Subcutaneous abdominal adipose tissue (tissue), 5 donors: ENCODE measurements at regions not wholly inside any gene's neighbourhood (a gene's known extent, or its start where the extent isn't known, plus 50 kb on each side); places are given as distances from the start of the nearest gene placed in this dataset.

Experiments used
- H3K27ac ChIP-seq: one replicate; pipeline ENCODE4 v1.7.0; 2013; ENCODE audit warnings: low read depth, mild to moderate bottlenecking, inconsistent platforms, low read length, moderate library complexity
- H3K27me3 ChIP-seq, 5 donors: one replicate each; pipeline ENCODE4 v1.7.0; 2013; ENCODE audit warnings: low read length in 5 of 5, inconsistent platforms in 1 of 5; ENCODE audit not compliant: control insufficient read depth in 5 of 5, insufficient read depth in 4 of 5
- H3K36me3 ChIP-seq, 5 donors: one replicate each; pipeline ENCODE4 v1.7.0; 2013; ENCODE audit warnings: low read length in 5 of 5; ENCODE audit not compliant: control insufficient read depth in 5 of 5, insufficient read depth in 5 of 5
- H3K4me1 ChIP-seq, 5 donors: one replicate each; pipeline ENCODE4 v1.7.0; 2013; ENCODE audit warnings: low read length in 5 of 5, mild to moderate bottlenecking in 3 of 5, moderate library complexity in 1 of 5; ENCODE audit not compliant: control insufficient read depth in 5 of 5, insufficient read depth in 5 of 5
- H3K4me3 ChIP-seq, 5 donors: one replicate each; pipeline ENCODE4 v1.7.0; 2013; ENCODE audit warnings: low read length in 5 of 5, low read depth in 1 of 5
- H3K9ac ChIP-seq, 5 donors: one replicate each; pipeline ENCODE4 v1.7.0; 2013; ENCODE audit warnings: low read length in 5 of 5, mild to moderate bottlenecking in 4 of 5, moderate library complexity in 3 of 5
- H3K9me3 ChIP-seq, 5 donors: one replicate each; pipeline ENCODE4 v1.7.0; 2013; ENCODE audit warnings: low read length in 5 of 5; ENCODE audit not compliant: control insufficient read depth in 5 of 5
- donor health status: healthy.
- donor health status: healthy.
- donor health status: healthy.
- donor health status: healthy.
- donor health status: healthy.

GRCh38 chr10:44035474-44036197, 349.3 kb downstream of the CXCL12 start:
- Histone ChIP-seq H3K4me3 (no peak overlapping the region), H3K27me3 (no peaks in the 10 kb centered on the region), H3K9me3 (peaks cover 0 to 1% (median 0%) of the 10 kb centered on the region in 5 donors), H3K9ac (no peak overlapping the region), H3K36me3 (no peaks in the 10 kb centered on the region), H3K4me1 (peaks cover 2 to 32% (median 15%) of the 10 kb centered on the region in 5 donors), H3K27ac (no peak overlapping the region)

- H3K9ac ChIP-seq = no peak overlapping the region
- no peaks in the 10 kb centered on the region for H3K36me3 ChIP-seq
- H3K4me3 ChIP-seq = no peak overlapping the region
- no peaks in the 10 kb centered on the region for H3K27me3 ChIP-seq
- H3K9me3 ChIP-seq = no peaks in the 10 kb centered on the region
- peaks cover 2 to 39% (median 22%) of the 10 kb centered on the region in 5 donors for H3K4me1 ChIP-seq
- H3K27ac ChIP-seq = no peak overlapping the region
Measured at GRCh38 chr10:44034946-44035345, 350.0 kb downstream of the CXCL12 start.

DNA sequence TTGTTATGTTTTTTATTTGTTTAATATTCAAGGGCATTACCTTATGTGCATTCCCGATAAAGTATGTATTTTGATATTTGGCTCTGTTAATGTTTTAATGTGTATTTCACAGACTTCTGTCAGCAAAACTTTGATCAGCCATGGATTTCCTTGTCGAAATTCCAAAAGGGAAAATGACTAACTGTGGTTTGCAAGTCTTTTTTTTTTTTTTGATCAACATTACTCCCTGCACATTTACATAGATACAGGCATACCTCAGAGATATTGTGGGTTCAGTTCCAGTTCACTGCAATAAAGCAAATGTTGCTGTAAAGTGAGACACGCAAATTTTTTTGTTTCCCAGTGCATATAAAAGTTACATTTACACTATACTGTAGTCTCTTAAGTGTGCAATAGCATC, 351.9 kb downstream of the CXCL12 start:
- Histone ChIP-seq H3K27me3 (no peaks in the 10 kb centered on the region), H3K4me3 (no peak overlapping the region), H3K9me3 (no peaks in the 10 kb centered on the region), H3K36me3 (no peaks in the 10 kb centered on the region), H3K27ac (peak overlapping the region; percentile 32), H3K9ac (no peak overlapping the region), H3K4me1 (peaks cover 2 to 41% (median 24%) of the 10 kb centered on the region in 5 donors)

GRCh38 chr10:44032216-44032615, 352.7 kb downstream of the CXCL12 start:
- H3K27me3 ChIP-seq = no peaks in the 10 kb centered on the region
- H3K9me3 ChIP-seq = no peaks in the 10 kb centered on the region
- peaks cover 2 to 41% (median 24%) of the 10 kb centered on the region in 5 donors for H3K4me1 ChIP-seq
- H3K36me3 ChIP-seq = no peaks in the 10 kb centered on the region
- no peak overlapping the region for H3K9ac ChIP-seq
- H3K27ac ChIP-seq = peak overlapping the region; percentile 32
- no peak overlapping the region for H3K4me3 ChIP-seq

DNA sequence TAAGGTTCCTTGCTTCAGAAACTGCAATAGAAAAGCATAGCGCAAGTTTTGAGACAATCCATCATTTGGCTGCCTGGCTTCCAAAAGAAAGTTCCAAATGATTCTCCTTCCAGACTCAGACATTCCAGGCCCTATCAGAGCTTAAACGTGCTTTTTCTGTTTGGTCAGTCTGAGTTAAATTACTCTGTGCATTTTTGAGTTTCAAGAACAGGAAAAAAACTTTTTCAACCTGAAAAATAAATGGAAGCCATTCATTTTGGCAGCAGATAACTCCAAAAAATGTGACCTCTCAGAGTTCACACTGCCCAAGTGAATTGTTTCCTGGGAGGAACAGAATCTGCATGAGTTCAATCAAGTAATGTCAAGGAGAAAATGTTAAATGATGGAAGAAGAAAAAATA, 354.2 kb downstream of the CXCL12 start:
- H3K4me3 ChIP-seq = no peak overlapping the region
- no peaks in the 10 kb centered on the region for H3K9me3 ChIP-seq
- H3K27ac ChIP-seq = no peak overlapping the region
- no peaks in the 10 kb centered on the region for H3K27me3 ChIP-seq
- no peaks in the 10 kb centered on the region for H3K36me3 ChIP-seq
- peaks cover 2 to 29% (median 19%) of the 10 kb centered on the region in 5 donors for H3K4me1 ChIP-seq
- no peak overlapping the region for H3K9ac ChIP-seq

- Histone ChIP-seq H3K9ac (no peak overlapping the region), H3K4me3 (no peak overlapping the region), H3K36me3 (no peaks in the 10 kb centered on the region), H3K9me3 (no peaks in the 10 kb centered on the region), H3K27me3 (no peaks in the 10 kb centered on the region), H3K4me1 (peaks cover 2 to 29% (median 19%) of the 10 kb centered on the region in 5 donors), H3K27ac (no peak overlapping the region)
Measured at GRCh38 chr10:44030132-44030531, 354.8 kb downstream of the CXCL12 start.

GRCh38 chr10:44028384-44029137, 356.3 kb downstream of the CXCL12 start:
- no peaks in the 10 kb centered on the region for H3K27me3 ChIP-seq
- no peak overlapping the region for H3K9ac ChIP-seq
- peaks cover 0 to 6% (median 3%) of the 10 kb centered on the region in 5 donors for H3K9me3 ChIP-seq
- no peak overlapping the region for H3K4me3 ChIP-seq
- H3K27ac ChIP-seq = no peak overlapping the region
- H3K4me1 ChIP-seq = peaks cover 2 to 34% (median 24%) of the 10 kb centered on the region in 5 donors
- no peaks in the 10 kb centered on the region for H3K36me3 ChIP-seq

GRCh38 chr10:44024356-44025116, 360.4 kb downstream of the CXCL12 start:
- Histone ChIP-seq H3K4me1 (peaks cover 4 to 29% (median 12%) of the 10 kb centered on the region in 5 donors), H3K27ac (no peak overlapping the region), H3K9ac (no peak overlapping the region), H3K9me3 (peaks cover 0 to 6% (median 3%) of the 10 kb centered on the region in 5 donors), H3K4me3 (no peak overlapping the region), H3K27me3 (no peaks in the 10 kb centered on the region), H3K36me3 (no peaks in the 10 kb centered on the region)

- no peak overlapping the region for H3K4me3 ChIP-seq
- H3K27ac ChIP-seq = no peak overlapping the region
- peaks cover 4 to 29% (median 12%) of the 10 kb centered on the region in 5 donors for H3K4me1 ChIP-seq
- no peaks in the 10 kb centered on the region for H3K27me3 ChIP-seq
- H3K36me3 ChIP-seq = no peaks in the 10 kb centered on the region
- H3K9me3 ChIP-seq = peaks cover 0 to 6% (median 3%) of the 10 kb centered on the region in 5 donors
- no peak overlapping the region for H3K9ac ChIP-seq
Measured at GRCh38 chr10:44023517-44023916, 361.4 kb downstream of the CXCL12 start.
